GM21515 (cell line): ENCODE measurements at regions not wholly inside any gene's neighbourhood (a gene's known extent, or its start where the extent isn't known, plus 50 kb on each side); places are given as distances from the start of the nearest gene placed in this dataset.
"Not testable (repeated sequence)": the region's sequence is repeated elsewhere in the genome, so short reads cannot be mapped to it uniquely, and the experiment has no call there.

Source experiments
- ATAC-seq: cut with Tn5 transposase; IDR thresholded peaks from one replicate; pipeline ENCODE4 v1.9.1; 2021; ENCODE audit not compliant: unreplicated experiment

- ATAC-seq = not testable (repeated sequence)
Observed at GRCh38 chrX:4613651-4614050, 900.2 kb upstream of the PRKX start.

- ATAC-seq = no peak
Observed at GRCh38 chrX:4588893-4589292, 875.4 kb upstream of the PRKX start.

GRCh38 chrX:4588466-4588865 is 875.0 kb upstream of the PRKX start:
- ATAC-seq = no peak

- ATAC-seq = no peak
Observed at GRCh38 chrX:4588056-4588455, 874.6 kb upstream of the PRKX start.

- ATAC-seq = no peak
Observed at GRCh38 chrX:4579999-4580398, 866.5 kb upstream of the PRKX start.

GRCh38 chrX:4579480-4579879 is 866.0 kb upstream of the PRKX start:
- ATAC-seq = no peak

GRCh38 chrX:4572691-4573090 is 859.2 kb upstream of the PRKX start:
- no peak for ATAC-seq

- ATAC-seq = no peak
Observed at GRCh38 chrX:4570151-4570550, 856.7 kb upstream of the PRKX start.

- no peak for ATAC-seq
Observed at GRCh38 chrX:4560192-4560591, 846.7 kb upstream of the PRKX start.

- no peak for ATAC-seq
Observed at GRCh38 chrX:4550018-4550417, 836.6 kb upstream of the PRKX start.

GRCh38 chrX:4547213-4547836 is 833.9 kb upstream of the PRKX start:
- no peak for ATAC-seq

GRCh38 chrX:4546178-4546577 is 832.7 kb upstream of the PRKX start:
- not testable (repeated sequence) for ATAC-seq

GRCh38 chrX:4528247-4528646 is 814.8 kb upstream of the PRKX start:
- ATAC-seq = no peak

- ATAC-seq = no peak
Observed at GRCh38 chrX:4485912-4486311, 772.5 kb upstream of the PRKX start.

GRCh38 chrX:4484266-4484665 is 770.8 kb upstream of the PRKX start:
- no peak for ATAC-seq

GRCh38 chrX:4451591-4451990 is 738.1 kb upstream of the PRKX start:
- no peak for ATAC-seq

- ATAC-seq = no peak
Observed at GRCh38 chrX:4450177-4450576, 736.7 kb upstream of the PRKX start.

GRCh38 chrX:4435905-4436304 is 722.5 kb upstream of the PRKX start:
- ATAC-seq = no peak

GRCh38 chrX:4397471-4397870 is 684.0 kb upstream of the PRKX start:
- no peak for ATAC-seq

- no peak for ATAC-seq
Observed at GRCh38 chrX:4382273-4382672, 668.8 kb upstream of the PRKX start.

GRCh38 chrX:4380710-4381109 is 667.3 kb upstream of the PRKX start:
- no peak for ATAC-seq

- ATAC-seq = no peak
Observed at GRCh38 chrX:4379071-4379470, 665.6 kb upstream of the PRKX start.

- ATAC-seq = no peak
Observed at GRCh38 chrX:4373791-4374190, 660.3 kb upstream of the PRKX start.

- no peak for ATAC-seq
Observed at GRCh38 chrX:4358577-4358976, 645.1 kb upstream of the PRKX start.
